ENCODE measurements at regions not wholly inside any gene's neighbourhood (a gene's known extent, or its start where the extent isn't known, plus 50 kb on each side); places are given as distances from the start of the nearest gene placed in this dataset.

- H3K4me2 ChIP-seq (ENCODE audit: low read length) = no peak overlapping the region
- H4K20me1 ChIP-seq (ENCODE audit: insufficient read depth) = no peaks in the 10 kb centered on the region
- H2AFZ ChIP-seq (ENCODE audit: low read depth, low read length) = no peak overlapping the region
- H3K4me3 ChIP-seq (ENCODE audit: low read length) = no peak overlapping the region
- no peak for TF ChIP-seq RAD21 (conservative IDR thresholded peaks at IDR 0.05)
- no peak for TF ChIP-seq EP300 (conservative IDR thresholded peaks at IDR 0.05; ENCODE audit: poor library complexity, severe bottlenecking)
- TF ChIP-seq POLR2AphosphoS5 (IDR thresholded peaks at IDR 0.05) = no peak
- TF ChIP-seq EZH2 (IDR thresholded peaks at IDR 0.05; ENCODE audit: borderline replicate concordance, insufficient read depth, low read length, poor library complexity, severe bottlenecking) = no peak
- TF ChIP-seq SMC3 (conservative IDR thresholded peaks at IDR 0.05; ENCODE audit: poor library complexity) = no peak
- TF ChIP-seq, protein P1, sequence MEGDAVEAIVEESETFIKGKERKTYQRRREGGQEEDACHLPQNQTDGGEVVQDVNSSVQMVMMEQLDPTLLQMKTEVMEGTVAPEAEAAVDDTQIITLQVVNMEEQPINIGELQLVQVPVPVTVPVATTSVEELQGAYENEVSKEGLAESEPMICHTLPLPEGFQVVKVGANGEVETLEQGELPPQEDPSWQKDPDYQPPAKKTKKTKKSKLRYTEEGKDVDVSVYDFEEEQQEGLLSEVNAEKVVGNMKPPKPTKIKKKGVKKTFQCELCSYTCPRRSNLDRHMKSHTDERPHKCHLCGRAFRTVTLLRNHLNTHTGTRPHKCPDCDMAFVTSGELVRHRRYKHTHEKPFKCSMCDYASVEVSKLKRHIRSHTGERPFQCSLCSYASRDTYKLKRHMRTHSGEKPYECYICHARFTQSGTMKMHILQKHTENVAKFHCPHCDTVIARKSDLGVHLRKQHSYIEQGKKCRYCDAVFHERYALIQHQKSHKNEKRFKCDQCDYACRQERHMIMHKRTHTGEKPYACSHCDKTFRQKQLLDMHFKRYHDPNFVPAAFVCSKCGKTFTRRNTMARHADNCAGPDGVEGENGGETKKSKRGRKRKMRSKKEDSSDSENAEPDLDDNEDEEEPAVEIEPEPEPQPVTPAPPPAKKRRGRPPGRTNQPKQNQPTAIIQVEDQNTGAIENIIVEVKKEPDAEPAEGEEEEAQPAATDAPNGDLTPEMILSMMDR (IDR thresholded peaks at IDR 0.05; ENCODE audit: poor library complexity, severe bottlenecking) = no peak
- TF ChIP-seq REST (IDR thresholded peaks at IDR 0.05; ENCODE audit: borderline replicate concordance) = no peak
- no peaks in the 10 kb centered on the region for H3K27me3 ChIP-seq (ENCODE audit: insufficient read depth, low read depth, low read length)
- no peak overlapping the region for H3K27ac ChIP-seq (ENCODE audit: low read length)
- no peaks in the 10 kb centered on the region for H3K36me3 ChIP-seq (ENCODE audit: insufficient read depth, low read length)
- no peaks in the 10 kb centered on the region for H3K79me2 ChIP-seq (replicated peaks; ENCODE audit: insufficient read depth, low read length)
- H3F3A ChIP-seq (ENCODE audit: insufficient read depth, low read length, poor library complexity, severe bottlenecking) = no peaks in the 10 kb centered on the region
- no peaks in the 10 kb centered on the region for H3K9me2 ChIP-seq (ENCODE audit: insufficient read depth, low read length)
- H3K9me3 ChIP-seq (ENCODE audit: low read length) = no peaks in the 10 kb centered on the region
- no peak overlapping the region for H3K9ac ChIP-seq (ENCODE audit: low read length)
These were observed 733.8 kb upstream of the GJE1 start for GRCh38 chr6:141398949-141399348.

- no peak overlapping the region for H3K9ac ChIP-seq (ENCODE audit: low read length)
- no peaks in the 10 kb centered on the region for H3K9me2 ChIP-seq (ENCODE audit: insufficient read depth, low read length)
- no peaks in the 10 kb centered on the region for H3K9me3 ChIP-seq (ENCODE audit: low read length)
- no peaks in the 10 kb centered on the region for H3K79me2 ChIP-seq (replicated peaks; ENCODE audit: insufficient read depth, low read length)
- no peaks in the 10 kb centered on the region for H4K20me1 ChIP-seq (ENCODE audit: insufficient read depth)
- no peaks in the 10 kb centered on the region for H3K27me3 ChIP-seq (ENCODE audit: insufficient read depth, low read depth, low read length)
- no peak for TF ChIP-seq POLR2AphosphoS5 (IDR thresholded peaks at IDR 0.05)
- TF ChIP-seq, protein P1 (IDR thresholded peaks at IDR 0.05; ENCODE audit: poor library complexity, severe bottlenecking) = no peak
- no peak for TF ChIP-seq SMC3 (conservative IDR thresholded peaks at IDR 0.05; ENCODE audit: poor library complexity)
- TF ChIP-seq MXI1 (conservative IDR thresholded peaks at IDR 0.05; ENCODE audit: poor library complexity, severe bottlenecking) = no peak
- TF ChIP-seq EZH2 (IDR thresholded peaks at IDR 0.05; ENCODE audit: borderline replicate concordance, insufficient read depth, low read length, poor library complexity, severe bottlenecking) = no peak
- TF ChIP-seq RAD21 (conservative IDR thresholded peaks at IDR 0.05) = no peak
- no peak overlapping the region for H3K4me3 ChIP-seq (ENCODE audit: low read length)
- H3K36me3 ChIP-seq (ENCODE audit: insufficient read depth, low read length) = no peaks in the 10 kb centered on the region
- no peak overlapping the region for H3K4me2 ChIP-seq (ENCODE audit: low read length)
- H3F3A ChIP-seq (ENCODE audit: insufficient read depth, low read length, poor library complexity, severe bottlenecking) = no peaks in the 10 kb centered on the region
- no peak overlapping the region for H2AFZ ChIP-seq (ENCODE audit: low read depth, low read length)
- H3K27ac ChIP-seq (ENCODE audit: low read length) = no peak overlapping the region
These were observed 737.2 kb upstream of the GJE1 start for GRCh38 chr6:141395443-141396008.

Data from neural cell (in vitro differentiated cells).